Tibial artery (tissue), 4 donors: ENCODE measurements at regions not wholly inside any gene's neighbourhood (a gene's known extent, or its start where the extent isn't known, plus 50 kb on each side); places are given as distances from the start of the nearest gene placed in this dataset.

Source experiments
- DNase-seq, 2 donors: peaks; one replicate each; pipeline ENCODE4 v3.0.0-alpha.2; 2019
- H3K27ac ChIP-seq, 2 donors: fragments of 200-600 bp; sonication (generic) in 1 of 2; 1 replicate in 1 of 2; 2 replicates in 1 of 2; pipeline ENCODE4 v1.5.1; 2018 to 2019; ENCODE audit warnings: mild to moderate bottlenecking in 1 of 2
- H3K27me3 ChIP-seq, 2 donors: fragments of 200-600 bp; sonication (generic) in 1 of 2; one replicate each; pipeline versions ENCODE4 v1.5.1 to v1.6.0; 2016 to 2019
- H3K36me3 ChIP-seq, 3 donors: fragments of 200-600 bp; sonication (generic) in 2 of 3; one replicate each; pipeline ENCODE4 v1.5.1; 2016 to 2019; ENCODE audit warnings: mild to moderate bottlenecking in 2 of 3
- H3K4me1 ChIP-seq, 4 donors: fragments of 200-600 bp; sonication (generic) in 2 of 4; 1 replicate in 3 of 4; 2 replicates in 1 of 4; pipeline ENCODE4 v1.5.1; 2016 to 2019
- H3K4me3 ChIP-seq, 2 donors: fragments of 200-600 bp; sonication (generic) in 1 of 2; 1 replicate in 1 of 2; 2 replicates in 1 of 2; pipeline ENCODE4 v1.5.1; 2018 to 2019; ENCODE audit warnings: mild to moderate bottlenecking in 2 of 2
- H3K9me3 ChIP-seq, 3 donors: fragments of 200-600 bp; sonication (generic) in 1 of 3; one replicate each; pipeline ENCODE4 v1.5.1; 2016 to 2019
- intact Hi-C: fragments of 100-400 bp; cut with DNase I; formaldehyde crosslinking; loops from one replicate; pipeline ENCODE4 v1.15.0; 2023; ENCODE audit warnings: low total_unique reads
- TF ChIP-seq, protein P1 (sequence below), 2 experiments: fragments of 200-600 bp in 1 of 2; fragments of 450-650 bp in 1 of 2; IDR thresholded peaks; one replicate each; pipeline ENCODE4 v1.5.1; 2017 to 2019; ENCODE audit warnings: antibody characterized with exemption in 2 of 2, mild to moderate bottlenecking in 1 of 2, moderate library complexity in 1 of 2

DNA sequence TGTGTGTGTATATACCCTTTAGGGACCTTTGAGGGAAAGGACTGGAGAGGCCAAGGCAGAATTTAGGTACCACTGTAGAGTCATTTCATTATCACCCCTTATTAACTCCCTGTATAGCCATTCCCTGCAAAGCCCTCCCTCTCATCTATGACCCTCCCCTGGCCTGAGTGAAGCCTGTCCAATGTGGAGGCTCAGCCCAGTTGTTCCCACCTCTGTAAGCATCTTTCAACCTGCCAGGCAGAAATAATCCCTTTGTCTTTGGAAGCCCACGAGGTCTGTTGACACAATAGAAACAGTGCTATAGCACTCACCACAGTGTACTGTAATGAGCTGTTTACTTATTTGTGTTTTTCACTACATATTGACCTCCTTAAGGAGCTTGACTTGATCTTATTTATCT is 88.5 kb upstream of the SEMA6A start:
- peaks cover 0 to 2% (median 0%) of the 10 kb centered on the region in 3 donors for H3K9me3 ChIP-seq
- intact Hi-C loops: no loop called here
- no peak for DNase-seq
- peaks cover 0 to 4% (median 2%) of the 10 kb centered on the region in 4 donors for H3K4me1 ChIP-seq
- no peaks in the 10 kb centered on the region for H3K36me3 ChIP-seq
- TF ChIP-seq, protein P1, sequence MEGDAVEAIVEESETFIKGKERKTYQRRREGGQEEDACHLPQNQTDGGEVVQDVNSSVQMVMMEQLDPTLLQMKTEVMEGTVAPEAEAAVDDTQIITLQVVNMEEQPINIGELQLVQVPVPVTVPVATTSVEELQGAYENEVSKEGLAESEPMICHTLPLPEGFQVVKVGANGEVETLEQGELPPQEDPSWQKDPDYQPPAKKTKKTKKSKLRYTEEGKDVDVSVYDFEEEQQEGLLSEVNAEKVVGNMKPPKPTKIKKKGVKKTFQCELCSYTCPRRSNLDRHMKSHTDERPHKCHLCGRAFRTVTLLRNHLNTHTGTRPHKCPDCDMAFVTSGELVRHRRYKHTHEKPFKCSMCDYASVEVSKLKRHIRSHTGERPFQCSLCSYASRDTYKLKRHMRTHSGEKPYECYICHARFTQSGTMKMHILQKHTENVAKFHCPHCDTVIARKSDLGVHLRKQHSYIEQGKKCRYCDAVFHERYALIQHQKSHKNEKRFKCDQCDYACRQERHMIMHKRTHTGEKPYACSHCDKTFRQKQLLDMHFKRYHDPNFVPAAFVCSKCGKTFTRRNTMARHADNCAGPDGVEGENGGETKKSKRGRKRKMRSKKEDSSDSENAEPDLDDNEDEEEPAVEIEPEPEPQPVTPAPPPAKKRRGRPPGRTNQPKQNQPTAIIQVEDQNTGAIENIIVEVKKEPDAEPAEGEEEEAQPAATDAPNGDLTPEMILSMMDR (IDR thresholded peaks at IDR 0.05): no peak
- H3K27ac ChIP-seq: no peak overlapping the region
- H3K4me3 ChIP-seq: no peak overlapping the region
- H3K27me3 ChIP-seq: no peaks in the 10 kb centered on the region

DNA sequence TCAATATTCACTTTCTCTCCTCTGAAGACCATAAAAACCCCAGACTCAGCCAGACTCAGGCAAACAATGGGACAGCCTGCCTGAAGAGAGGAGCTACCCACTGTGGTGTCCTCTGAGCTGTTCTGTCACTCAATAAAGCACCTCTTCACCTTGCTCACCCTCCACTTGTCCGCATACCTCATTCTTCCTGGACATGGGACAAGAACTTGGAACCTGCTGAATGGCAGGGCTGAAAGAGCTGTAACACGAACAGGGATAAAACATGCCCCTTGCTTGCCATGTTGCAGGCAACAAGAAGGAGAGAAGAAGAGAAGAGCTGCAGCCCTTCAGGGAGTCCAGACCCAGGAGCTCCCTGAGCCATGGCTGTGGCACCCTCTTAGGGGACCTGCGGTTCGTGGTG is 86.8 kb upstream of the SEMA6A start:
- no peak overlapping the region for H3K4me3 ChIP-seq
- H3K36me3 ChIP-seq: no peaks in the 10 kb centered on the region
- H3K9me3 ChIP-seq: peaks cover 0 to 2% (median 0%) of the 10 kb centered on the region in 3 donors
- no peak for DNase-seq
- no peaks in the 10 kb centered on the region for H3K27me3 ChIP-seq
- H3K4me1 ChIP-seq: no peaks in the 10 kb centered on the region
- TF ChIP-seq, protein P1 (IDR thresholded peaks at IDR 0.05): no peak
- intact Hi-C loops: no loop called here
- no peak overlapping the region for H3K27ac ChIP-seq

- H3K4me1 ChIP-seq: no peaks in the 10 kb centered on the region
- no peaks in the 10 kb centered on the region for H3K27me3 ChIP-seq
- H3K36me3 ChIP-seq: no peaks in the 10 kb centered on the region
- intact Hi-C loops: no loop called here
- TF ChIP-seq, protein P1 (IDR thresholded peaks at IDR 0.05): no peak
- no peak overlapping the region for H3K27ac ChIP-seq
- DNase-seq: no peak
- no peak overlapping the region for H3K4me3 ChIP-seq
- H3K9me3 ChIP-seq: peaks cover 0 to 2% (median 0%) of the 10 kb centered on the region in 3 donors
Measured at GRCh38 chr5:116660929-116661328, 86.3 kb upstream of the SEMA6A start.

- Histone ChIP-seq H3K4me1 (no peaks in the 10 kb centered on the region), H3K36me3 (no peaks in the 10 kb centered on the region), H3K4me3 (no peak overlapping the region), H3K9me3 (peaks cover 0 to 2% (median 0%) of the 10 kb centered on the region in 3 donors), H3K27ac (no peak overlapping the region), H3K27me3 (no peaks in the 10 kb centered on the region)
- intact Hi-C loops: no loop called here
- DNase-seq: no peak
- TF ChIP-seq, protein P1 (IDR thresholded peaks at IDR 0.05): no peak
Measured at GRCh38 chr5:116658830-116659229, 84.2 kb upstream of the SEMA6A start.

DNA sequence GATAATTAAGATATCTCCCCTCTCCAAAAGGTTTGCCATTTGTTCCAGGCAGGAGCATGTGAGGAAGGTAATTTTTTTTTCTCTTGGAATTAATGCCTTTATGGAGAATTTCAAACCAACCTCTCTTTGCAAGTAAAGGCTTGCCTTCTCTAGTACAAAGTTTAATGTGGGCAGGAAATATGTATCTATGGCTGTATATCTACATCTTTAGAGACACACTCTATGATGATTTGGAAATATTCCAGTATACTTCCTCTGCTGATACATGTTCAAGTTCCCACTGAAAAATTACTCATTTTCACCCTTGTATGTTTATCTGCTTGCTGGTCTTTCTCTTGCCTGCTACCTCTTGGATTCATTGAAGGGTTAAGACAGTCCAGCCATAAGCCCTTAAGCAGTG is 83.5 kb upstream of the SEMA6A start:
- TF ChIP-seq, protein P1 (IDR thresholded peaks at IDR 0.05): no peak
- no peak overlapping the region for H3K4me3 ChIP-seq
- intact Hi-C loops: no loop called here

DNA sequence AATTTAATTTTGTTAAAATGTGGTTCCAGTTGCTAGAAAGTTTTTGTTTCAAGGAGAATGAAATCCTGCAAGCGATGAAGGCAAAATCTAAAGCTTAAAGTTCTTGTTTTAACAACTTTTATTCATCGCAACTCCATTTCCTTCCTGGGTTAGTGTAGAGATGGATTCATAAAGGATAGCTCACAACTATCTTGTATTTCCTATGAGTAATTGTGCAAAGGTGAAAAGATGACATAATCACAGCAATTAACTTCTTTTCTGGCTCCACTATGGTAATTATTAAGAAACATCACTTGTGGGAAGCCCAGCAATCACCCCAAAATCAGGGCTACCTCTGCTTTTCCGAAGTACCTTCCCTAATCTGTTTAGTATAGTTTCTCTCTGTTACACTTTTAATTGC is 80.8 kb upstream of the SEMA6A start:
- DNase-seq: no peak
- H3K4me1 ChIP-seq: peaks cover 0 to 4% (median 0%) of the 10 kb centered on the region in 4 donors
- H3K4me3 ChIP-seq: no peak overlapping the region
- H3K27ac ChIP-seq: no peak overlapping the region
- intact Hi-C loops: no loop called here
- no peaks in the 10 kb centered on the region for H3K27me3 ChIP-seq
- no peaks in the 10 kb centered on the region for H3K9me3 ChIP-seq
- TF ChIP-seq, protein P1 (IDR thresholded peaks at IDR 0.05): no peak
- H3K36me3 ChIP-seq: no peaks in the 10 kb centered on the region

More for the DNA sequence above, 83.5 kb upstream of the SEMA6A start:
- H3K36me3 ChIP-seq: no peaks in the 10 kb centered on the region
- H3K4me1 ChIP-seq: no peaks in the 10 kb centered on the region
- no peaks in the 10 kb centered on the region for H3K27me3 ChIP-seq
- peaks cover 0 to 2% (median 0%) of the 10 kb centered on the region in 3 donors for H3K9me3 ChIP-seq
- no peak for DNase-seq
- H3K27ac ChIP-seq: no peak overlapping the region
